ENCODE measurements at regions not wholly inside any gene's neighbourhood (a gene's known extent, or its start where the extent isn't known, plus 50 kb on each side); places are given as distances from the start of the nearest gene placed in this dataset.

- no peak for TF ChIP-seq CTCF (IDR thresholded peaks at IDR 0.05)
- TF ChIP-seq SMC3 (IDR thresholded peaks at IDR 0.05) = no peak
- no peak for TF ChIP-seq NFE2L2 (conservative IDR thresholded peaks at IDR 0.05; ENCODE audit: low read length)
- TF ChIP-seq POLR2A (IDR thresholded peaks at IDR 0.05; ENCODE audit: low read length) = no peak
- no peak for TF ChIP-seq CBX2 (IDR thresholded peaks at IDR 0.05; ENCODE audit: borderline replicate concordance, low read depth)
- no peak for TF ChIP-seq CHD4 (IDR thresholded peaks at IDR 0.05; ENCODE audit: borderline replicate concordance)
These were observed 142.2 kb upstream of the ZNF507 start for GRCh38 chr19:32203161-32203560.

Measured in A549 (cell line).